GM19463 (cell line): ENCODE measurements at regions not wholly inside any gene's neighbourhood (a gene's known extent, or its start where the extent isn't known, plus 50 kb on each side); places are given as distances from the start of the nearest gene placed in this dataset.
"Not testable (repeated sequence)": the region's sequence is repeated elsewhere in the genome, so short reads cannot be mapped to it uniquely, and the experiment has no call there.

Experiments used
- ATAC-seq: cut with Tn5 transposase; IDR thresholded peaks from one replicate; pipeline ENCODE4 v1.9.1; 2021; ENCODE audit warnings: mild to moderate bottlenecking, moderate library complexity; ENCODE audit not compliant: unreplicated experiment

- ATAC-seq, result no peak
Observed at GRCh38 chr9:119951591-119951990, 582.4 kb upstream of the BRINP1 start.

GRCh38 chr9:119951090-119951489, 581.9 kb upstream of the BRINP1 start:
- no peak for ATAC-seq

- ATAC-seq, result no peak
Observed at GRCh38 chr9:119945686-119946085, 576.5 kb upstream of the BRINP1 start.

- no peak for ATAC-seq
Observed at GRCh38 chr9:119941091-119941490, 571.9 kb upstream of the BRINP1 start.

- no peak for ATAC-seq
Observed at GRCh38 chr9:119938871-119939270, 569.6 kb upstream of the BRINP1 start.

- ATAC-seq, result no peak
Observed at GRCh38 chr9:119934497-119934896, 565.3 kb upstream of the BRINP1 start.

GRCh38 chr9:119933191-119933590, 564.0 kb upstream of the BRINP1 start:
- ATAC-seq, result no peak

- no peak for ATAC-seq
Observed at GRCh38 chr9:119924736-119925135, 555.5 kb upstream of the BRINP1 start.

- no peak for ATAC-seq
Observed at GRCh38 chr9:119917175-119917574, 547.9 kb upstream of the BRINP1 start.

- no peak for ATAC-seq
Observed at GRCh38 chr9:119907056-119907455, 537.8 kb upstream of the BRINP1 start.

GRCh38 chr9:119905724-119906123, 536.5 kb upstream of the BRINP1 start:
- ATAC-seq, result no peak

- ATAC-seq, result no peak
Observed at GRCh38 chr9:119903851-119904250, 534.6 kb upstream of the BRINP1 start.

- no peak for ATAC-seq
Observed at GRCh38 chr9:119902611-119903010, 533.4 kb upstream of the BRINP1 start.

- ATAC-seq, result no peak
Observed at GRCh38 chr9:119898316-119898715, 529.1 kb upstream of the BRINP1 start.

GRCh38 chr9:119884438-119884837, 515.2 kb upstream of the BRINP1 start:
- ATAC-seq, result no peak

GRCh38 chr9:119881898-119882297, 512.7 kb upstream of the BRINP1 start:
- ATAC-seq, result no peak

GRCh38 chr9:119880361-119880760, 511.1 kb upstream of the BRINP1 start:
- no peak for ATAC-seq

- no peak for ATAC-seq
Observed at GRCh38 chr9:119877306-119877705, 508.1 kb upstream of the BRINP1 start.

GRCh38 chr9:119873877-119874276, 504.6 kb upstream of the BRINP1 start:
- ATAC-seq, result no peak

GRCh38 chr9:119870251-119870650, 501.0 kb upstream of the BRINP1 start:
- ATAC-seq, result not testable (repeated sequence)

- no peak for ATAC-seq
Observed at GRCh38 chr9:119868694-119869093, 499.5 kb upstream of the BRINP1 start.

- no peak for ATAC-seq
Observed at GRCh38 chr9:119861842-119862241, 492.6 kb upstream of the BRINP1 start.

GRCh38 chr9:119859128-119859527, 489.9 kb upstream of the BRINP1 start:
- no peak for ATAC-seq

GRCh38 chr9:119853126-119853525, 483.9 kb upstream of the BRINP1 start:
- no peak for ATAC-seq
